Aorta (tissue), 5 donors: ENCODE measurements at regions not wholly inside any gene's neighbourhood (a gene's known extent, or its start where the extent isn't known, plus 50 kb on each side); places are given as distances from the start of the nearest gene placed in this dataset.

Experiments
- ATAC-seq: fragments of 200-7000 bp; cut with Tn5 transposase; one replicate; pipeline ENCODE4 v1.9.1; 2022; ENCODE audit warnings: moderate library complexity; ENCODE audit not compliant: low FRiP score
- DNase-seq, 2 donors: peaks; one replicate each; pipeline ENCODE4 v3.0.0-alpha.2; 2020
- H3K27ac ChIP-seq, 2 donors: one replicate each; pipeline ENCODE4 v1.5.1; 2013; ENCODE audit warnings: low read length in 2 of 2, mild to moderate bottlenecking in 2 of 2, moderate library complexity in 2 of 2, control low read depth in 1 of 2, inconsistent platforms in 1 of 2, low read depth in 1 of 2
- H3K27me3 ChIP-seq, 2 donors: one replicate each; pipeline ENCODE4 v1.6.1; 2013; ENCODE audit warnings: control low read depth in 1 of 2, low read length in 1 of 2, mild to moderate bottlenecking in 1 of 2, moderate library complexity in 1 of 2; ENCODE audit not compliant: insufficient read depth in 2 of 2, control insufficient read depth in 1 of 2
- H3K36me3 ChIP-seq, 2 donors: one replicate each; pipeline ENCODE4 v1.6.1; 2013; ENCODE audit warnings: control low read depth in 1 of 2, low read length in 1 of 2, mild to moderate bottlenecking in 1 of 2; ENCODE audit not compliant: insufficient read depth in 2 of 2, control insufficient read depth in 1 of 2
- H3K4me1 ChIP-seq, 2 donors: one replicate each; pipeline ENCODE4 v1.6.1; 2013; ENCODE audit warnings: low read length in 2 of 2, control low read depth in 1 of 2, mild to moderate bottlenecking in 1 of 2, moderate library complexity in 1 of 2; ENCODE audit not compliant: insufficient read depth in 2 of 2, control insufficient read depth in 1 of 2
- H3K4me3 ChIP-seq, 2 donors: one replicate each; pipeline ENCODE4 v1.5.1; 2013; ENCODE audit warnings: low read length in 2 of 2, control low read depth in 1 of 2, mild to moderate bottlenecking in 1 of 2
- H3K9me3 ChIP-seq: one replicate; pipeline ENCODE4 v1.6.1; 2013; ENCODE audit warnings: mild to moderate bottlenecking, low read length; ENCODE audit not compliant: control insufficient read depth
- WGBS, 2 donors: extraction: QIAGEN DNeasy Blood & Tissue Kit; methylation state at CpG; one replicate each; pipeline ENCODE4 v1.1.7; 2013; 5-methylcytosine and 5-hydroxymethylcytosine counted together
- intact Hi-C, 2 donors: fragments of 100-400 bp; cut with DNase I; formaldehyde crosslinking; loops; one replicate each; pipeline versions ENCODE4 v1.14.2 to v1.15.0; 2022
- donor health status: healthy with polysubstance abuse.
- donor health status: Bipolar disorder and iron deficiency.
- donor health status: DM: no; HTN: no; CAD: no.
- donor health status: DM: no; HTN: no; CAD: no.
- donor health status: DM: yes; HTN: yes; CAD: no.

DNA sequence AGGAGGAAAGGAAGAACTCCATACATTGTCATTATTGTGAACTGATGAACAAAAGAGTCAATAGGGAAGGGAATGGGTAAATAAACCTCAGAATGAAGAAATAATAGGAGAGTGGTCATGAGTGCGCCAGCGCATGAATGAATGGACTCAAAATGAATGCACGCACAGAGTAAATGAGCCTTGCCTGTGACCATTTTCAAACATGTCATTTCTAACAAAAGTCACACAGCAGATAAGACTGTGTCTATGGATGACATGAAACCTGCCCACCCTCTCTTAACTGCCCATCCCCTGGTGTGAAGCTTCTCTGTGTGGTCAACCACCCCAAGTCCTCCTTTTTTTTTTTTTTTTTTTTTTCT lies 121.1 kb upstream of the TEX51 start:
- Histone ChIP-seq H3K4me3 (no peak overlapping the region), H3K36me3 (no peaks in the 10 kb centered on the region), H3K27ac (no peak overlapping the region), H3K9me3 (no peaks in the 10 kb centered on the region), H3K27me3 (no peaks in the 10 kb centered on the region), H3K4me1 (no peaks in the 10 kb centered on the region)
- WGBS, 2 donors = 23% methylated on average over 3 of the region's 3 CpGs
- intact Hi-C loops = loop anchor here (1.0 to 2.0 kb wide), 2 partner anchors 249 kb away; no protein-coding TSS in a partner anchor
- DNase-seq (no peak), ATAC-seq (no peak)

DNA sequence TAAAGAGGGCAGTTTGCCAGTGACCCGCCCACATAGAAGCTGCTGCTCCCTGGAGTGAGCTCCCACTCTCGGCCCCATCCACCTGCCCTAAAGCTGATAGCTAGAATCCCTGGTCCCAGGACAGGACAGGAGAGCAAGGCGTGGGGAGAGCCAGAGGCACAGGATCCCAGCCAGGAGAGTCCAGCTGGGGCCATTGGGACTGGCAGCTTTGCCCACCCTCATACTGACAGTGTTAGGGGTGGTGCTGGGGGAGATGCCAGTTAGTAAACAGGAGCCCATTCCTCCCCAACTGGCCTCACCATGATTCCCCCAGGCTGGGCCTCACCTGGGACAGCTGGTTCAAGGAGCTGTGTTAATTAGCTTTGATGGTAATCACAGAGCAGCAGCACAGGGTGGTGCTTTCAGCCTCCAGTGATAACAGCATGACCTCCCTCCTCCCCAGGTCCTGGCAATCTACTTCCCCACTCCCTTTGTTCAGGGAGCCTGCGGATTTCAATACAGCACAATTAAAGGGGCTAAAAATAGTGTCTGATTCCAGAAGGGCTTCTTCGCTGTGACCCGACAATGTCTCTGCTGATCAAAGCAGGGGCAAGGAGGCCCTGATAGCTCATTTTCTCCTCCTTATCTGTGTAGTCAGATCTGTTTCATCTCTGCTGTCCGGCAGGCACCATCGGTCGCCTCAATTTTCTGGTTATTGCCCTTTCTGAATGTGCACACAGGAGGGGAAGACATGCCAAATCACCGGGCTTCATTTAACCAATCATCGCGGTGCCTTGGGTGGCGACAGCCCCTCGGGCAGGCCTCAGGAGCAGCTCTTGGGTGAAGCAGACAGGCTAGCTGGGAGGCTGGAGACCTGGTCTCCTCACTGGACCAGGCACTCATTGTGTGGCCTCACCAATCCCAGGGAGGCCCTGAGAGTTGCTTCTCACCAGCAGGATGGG lies 119.9 kb upstream of the TEX51 start:
- WGBS, 2 donors = 87 to 93% methylated on average over 14 of the region's 14 CpGs
- Histone ChIP-seq H3K4me3 (no peak overlapping the region), H3K27ac (no peak overlapping the region), H3K9me3 (no peaks in the 10 kb centered on the region), H3K27me3 (no peaks in the 10 kb centered on the region), H3K36me3 (no peaks in the 10 kb centered on the region), H3K4me1 (no peaks in the 10 kb centered on the region)
- DNase-seq (no peak), ATAC-seq (no peak)
- intact Hi-C loops = no loop called here

DNA sequence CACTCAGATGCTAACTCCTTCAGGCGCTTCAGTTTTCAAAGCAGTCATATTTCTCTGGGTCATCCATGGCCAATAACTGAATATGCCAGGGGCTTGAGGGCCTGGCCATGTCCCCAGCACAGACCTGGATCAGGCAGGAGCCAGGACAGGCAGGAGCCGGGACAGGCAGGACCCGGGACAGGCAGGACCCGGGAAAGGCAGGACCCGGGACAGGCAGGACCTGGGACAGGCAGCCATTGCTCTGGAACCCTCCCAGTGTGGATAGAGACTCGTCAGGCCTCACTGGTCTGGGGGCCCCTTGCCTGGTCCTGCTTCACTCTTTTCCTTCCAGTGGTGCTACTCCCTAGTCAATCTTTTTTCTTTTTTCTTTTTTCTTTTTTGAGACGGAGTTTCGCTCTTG lies 117.5 kb upstream of the TEX51 start:
- Histone ChIP-seq H3K4me3 (no peak overlapping the region), H3K4me1 (no peaks in the 10 kb centered on the region), H3K27me3 (no peaks in the 10 kb centered on the region), H3K36me3 (no peaks in the 10 kb centered on the region), H3K27ac (no peak overlapping the region), H3K9me3 (peaks cover 1% of the 10 kb centered on the region)
- no peak for DNase-seq
- no peak for ATAC-seq
- WGBS, 2 donors = 70 to 85% methylated on average over 8 of the region's 8 CpGs
- intact Hi-C loops = no loop called here

- Histone ChIP-seq H3K4me3 (no peak overlapping the region), H3K27ac (no peak overlapping the region), H3K27me3 (no peaks in the 10 kb centered on the region), H3K9me3 (peaks cover 2% of the 10 kb centered on the region), H3K4me1 (no peaks in the 10 kb centered on the region), H3K36me3 (no peaks in the 10 kb centered on the region)
- 81 to 82% methylated on average over 6 of the region's 6 CpGs for WGBS, 2 donors
- DNase-seq (no peak), ATAC-seq (no peak)
- intact Hi-C loops = no loop called here
These were observed 116.9 kb upstream of the TEX51 start for GRCh38 chr2:126781806-126782205.

GRCh38 chr2:126782648-126783047 lies 116.0 kb upstream of the TEX51 start:
- H3K27me3 ChIP-seq = no peaks in the 10 kb centered on the region
- H3K36me3 ChIP-seq = no peaks in the 10 kb centered on the region
- ATAC-seq (no peak), DNase-seq (no peak)
- H3K27ac ChIP-seq = no peak overlapping the region
- H3K9me3 ChIP-seq = peaks cover 2% of the 10 kb centered on the region
- H3K4me1 ChIP-seq = no peaks in the 10 kb centered on the region
- intact Hi-C loops = no loop called here
- no peak overlapping the region for H3K4me3 ChIP-seq
- WGBS, 2 donors = 91 to 95% methylated on average over 4 of the region's 4 CpGs

DNA sequence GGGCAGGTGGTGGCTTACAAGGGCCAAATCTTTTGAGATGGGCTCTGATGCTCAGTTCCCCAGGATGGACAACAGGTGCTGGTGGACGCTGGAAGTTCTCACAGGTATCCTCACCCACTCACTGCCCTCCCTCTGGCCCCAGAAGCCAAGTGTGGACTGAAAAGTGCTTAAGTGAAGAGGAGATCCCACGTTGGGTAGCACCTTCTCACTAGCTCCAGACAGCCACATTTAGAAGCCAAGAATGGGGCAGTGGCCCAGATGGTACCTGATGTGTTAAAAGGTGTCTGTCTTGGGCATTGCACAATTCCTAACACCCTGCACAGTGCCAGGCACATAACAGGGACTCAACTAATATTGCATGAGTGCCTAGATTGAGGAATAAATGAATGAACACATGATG lies 115.3 kb upstream of the TEX51 start:
- Histone ChIP-seq H3K9me3 (peaks cover 2% of the 10 kb centered on the region), H3K27me3 (no peaks in the 10 kb centered on the region), H3K36me3 (no peaks in the 10 kb centered on the region), H3K27ac (no peak overlapping the region), H3K4me3 (no peak overlapping the region), H3K4me1 (no peaks in the 10 kb centered on the region)
- ATAC-seq = no peak
- 76 to 81% methylated on average over 2 of the region's 2 CpGs for WGBS, 2 donors
- intact Hi-C loops = no loop called here
- DNase-seq = no peak

DNA sequence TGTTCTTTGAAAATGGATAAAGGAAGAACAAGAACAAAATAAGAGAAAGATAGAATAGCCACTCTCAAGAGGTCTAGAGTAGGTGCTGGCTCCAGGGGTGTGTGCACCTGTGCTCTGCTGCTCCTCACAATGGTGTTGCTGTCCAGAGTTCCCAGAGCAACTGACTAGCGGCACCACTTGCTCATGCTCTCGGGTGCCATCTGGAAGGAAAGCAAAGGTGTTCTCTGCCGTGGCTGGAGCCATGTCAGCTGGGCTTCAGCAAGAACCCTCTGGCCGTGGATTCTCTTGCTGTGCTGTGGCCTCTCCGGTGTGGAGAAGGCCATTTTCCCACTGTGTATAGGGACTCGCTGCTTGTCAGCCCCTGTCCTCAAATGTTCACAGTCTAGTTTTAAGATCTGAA lies 114.6 kb upstream of the TEX51 start:
- WGBS, 2 donors = 76 to 78% methylated on average over 6 of the region's 6 CpGs

DNA sequence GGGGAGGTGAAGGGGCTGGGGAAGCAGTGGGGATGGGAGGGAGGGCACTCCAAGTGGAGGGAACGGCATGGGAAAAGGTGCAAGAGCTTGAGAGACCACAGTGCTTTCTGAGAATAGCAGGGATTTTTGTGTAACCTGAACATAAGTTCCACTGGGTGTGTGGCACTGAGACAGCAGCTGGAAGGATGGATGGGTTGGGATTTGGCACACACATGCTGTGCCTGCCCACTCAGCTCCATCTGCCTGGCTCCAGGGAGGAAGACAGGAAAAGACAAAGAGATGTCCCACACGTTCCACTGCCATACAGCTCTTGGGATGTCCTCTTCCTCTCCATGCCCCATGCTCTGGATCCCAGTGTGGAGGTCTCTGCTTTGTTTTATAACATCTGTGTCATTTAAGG lies 114.1 kb upstream of the TEX51 start:
- Histone ChIP-seq H3K4me3 (no peak overlapping the region), H3K27me3 (no peaks in the 10 kb centered on the region), H3K9me3 (peaks cover 2% of the 10 kb centered on the region), H3K36me3 (no peaks in the 10 kb centered on the region), H3K4me1 (no peaks in the 10 kb centered on the region), H3K27ac (no peak overlapping the region)
- no peak for ATAC-seq
- intact Hi-C loops = no loop called here
- DNase-seq = no peak
- 87 to 90% methylated on average over 2 of the region's 2 CpGs for WGBS, 2 donors

More for the DNA sequence above, 114.6 kb upstream of the TEX51 start:
- Histone ChIP-seq H3K9me3 (peaks cover 2% of the 10 kb centered on the region), H3K4me3 (no peak overlapping the region), H3K4me1 (no peaks in the 10 kb centered on the region), H3K27me3 (no peaks in the 10 kb centered on the region), H3K27ac (no peak overlapping the region), H3K36me3 (no peaks in the 10 kb centered on the region)
- intact Hi-C loops = no loop called here
- no peak for ATAC-seq
- no peak for DNase-seq

- no peaks in the 10 kb centered on the region for H3K36me3 ChIP-seq
- no peaks in the 10 kb centered on the region for H3K4me1 ChIP-seq
- intact Hi-C loops = no loop called here
- no peak for ATAC-seq
- no peaks in the 10 kb centered on the region for H3K27me3 ChIP-seq
- no peak overlapping the region for H3K4me3 ChIP-seq
- 90 to 94% methylated on average over 3 of the region's 3 CpGs for WGBS, 2 donors
- no peak for DNase-seq
- no peak overlapping the region for H3K27ac ChIP-seq
- H3K9me3 ChIP-seq = peaks cover 2% of the 10 kb centered on the region
These were observed 113.5 kb upstream of the TEX51 start for GRCh38 chr2:126785236-126785635.
